Immature natural killer cell (primary cell): ENCODE measurements at regions not wholly inside any gene's neighbourhood (a gene's known extent, or its start where the extent isn't known, plus 50 kb on each side); places are given as distances from the start of the nearest gene placed in this dataset.
"Not testable (repeated sequence)": the region's sequence is repeated elsewhere in the genome, so short reads cannot be mapped to it uniquely, and the experiment has no call there.

Experiments used
- DNase-seq, 3 donors: peaks; one replicate each; pipeline ENCODE4 v3.0.0; 2022; ENCODE audit warnings: mixed read lengths in 1 of 3
- H3K27ac Mint-ChIP-seq, 6 donors: one replicate each; pipeline ENCODE4 v1.8.0; 2020; ENCODE audit warnings: mixed read lengths in 6 of 6, mild to moderate bottlenecking in 5 of 6, inconsistent platforms in 4 of 6, moderate library complexity in 3 of 6
- H3K27me3 Mint-ChIP-seq, 3 donors: one replicate each; pipeline ENCODE4 v1.8.0; 2020 to 2021; ENCODE audit warnings: low read depth in 3 of 3, mild to moderate bottlenecking in 3 of 3, mixed read lengths in 3 of 3, moderate library complexity in 3 of 3, inconsistent platforms in 1 of 3
- H3K36me3 Mint-ChIP-seq, 3 donors: one replicate each; pipeline ENCODE4 v1.8.0; 2020; ENCODE audit warnings: mixed read lengths in 3 of 3, inconsistent platforms in 2 of 3, mild to moderate bottlenecking in 2 of 3
- H3K4me1 Mint-ChIP-seq, 2 donors: one replicate each; pipeline ENCODE4 v1.8.0; 2020; ENCODE audit warnings: inconsistent platforms in 2 of 2, mild to moderate bottlenecking in 2 of 2, mixed read lengths in 2 of 2, moderate library complexity in 1 of 2
- H3K4me3 Mint-ChIP-seq, 5 donors: one replicate each; pipeline ENCODE4 v1.8.0; 2020; ENCODE audit warnings: mild to moderate bottlenecking in 5 of 5, mixed read lengths in 5 of 5, inconsistent platforms in 3 of 5, moderate library complexity in 3 of 5
- H3K9me3 Mint-ChIP-seq, 6 donors: one replicate each; pipeline ENCODE4 v1.8.0; 2020; ENCODE audit warnings: mild to moderate bottlenecking in 6 of 6, mixed read lengths in 6 of 6, inconsistent platforms in 4 of 6, moderate library complexity in 3 of 6

GRCh38 chr10:117449636-117450035 is 74.4 kb upstream of the PDZD8 start:
- Mint-ChIP-seq H3K36me3 (peaks cover 0 to 3% (median 0%) of the 10 kb centered on the region in 3 donors), H3K27ac (no peak overlapping the region), H3K27me3 (peaks cover 4 to 27% (median 13%) of the 10 kb centered on the region in 3 donors), H3K9me3 (peaks cover 6 to 22% (median 13%) of the 10 kb centered on the region in 6 donors), H3K4me1 (peaks cover 10% of the 10 kb centered on the region in 2 donors), H3K4me3 (no peak overlapping the region)
- no peak for DNase-seq

DNA sequence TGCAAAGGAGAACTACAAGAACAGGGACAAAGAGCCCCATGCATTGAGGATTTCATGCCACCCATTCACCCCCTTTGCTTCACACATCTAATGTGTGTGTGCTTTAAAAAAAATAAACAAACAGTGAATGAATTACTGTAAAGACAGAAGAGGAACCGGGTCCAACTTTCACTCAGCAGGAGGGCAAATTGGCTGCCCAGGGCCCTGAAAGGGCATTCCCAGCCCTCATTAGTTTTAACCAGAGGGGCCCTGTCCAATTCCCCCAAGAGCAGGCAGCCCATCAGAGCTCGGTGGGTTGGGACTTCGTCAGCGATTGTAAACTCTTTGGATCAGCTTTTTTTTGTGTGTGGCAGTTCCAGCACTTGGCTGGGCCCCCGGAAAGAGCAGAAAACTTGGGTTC is 73.6 kb upstream of the PDZD8 start:
- Mint-ChIP-seq H3K4me3 (no peak overlapping the region), H3K27me3 (peaks cover 4 to 21% (median 13%) of the 10 kb centered on the region in 3 donors), H3K36me3 (peaks cover 0 to 3% (median 0%) of the 10 kb centered on the region in 3 donors), H3K9me3 (peaks cover 6 to 22% (median 13%) of the 10 kb centered on the region in 6 donors), H3K4me1 (peaks cover 2% of the 10 kb centered on the region in 2 donors), H3K27ac (no peak overlapping the region)
- no peak for DNase-seq

DNA sequence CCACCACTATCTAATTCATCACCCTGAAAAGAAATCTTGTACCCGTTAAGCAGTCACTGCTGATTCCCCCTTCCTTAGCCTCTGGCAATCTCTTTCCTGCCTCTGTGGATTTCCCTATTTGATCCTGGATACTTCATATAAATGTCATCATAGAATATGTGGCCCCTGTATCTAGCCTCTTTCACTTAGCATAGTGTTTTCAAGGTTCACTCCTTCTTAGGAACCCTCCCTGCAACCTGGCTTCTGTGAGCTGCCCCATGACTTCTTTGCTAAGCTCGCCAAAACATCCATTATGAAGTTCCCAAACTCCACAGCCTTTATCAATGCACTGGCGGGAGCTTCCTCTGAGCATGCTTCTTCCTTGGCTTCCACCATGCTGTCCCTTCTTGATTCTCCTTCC is 70.8 kb upstream of the PDZD8 start:
- peaks cover 0 to 10% of the 10 kb centered on the region in 2 donors for H3K4me1 Mint-ChIP-seq
- no peak for DNase-seq
- H3K27ac Mint-ChIP-seq: no peak overlapping the region
- H3K27me3 Mint-ChIP-seq: peaks cover 6 to 21% (median 8%) of the 10 kb centered on the region in 3 donors
- no peak overlapping the region for H3K4me3 Mint-ChIP-seq
- H3K36me3 Mint-ChIP-seq: peaks cover 0 to 3% (median 0%) of the 10 kb centered on the region in 3 donors
- H3K9me3 Mint-ChIP-seq: peaks cover 4 to 17% (median 9%) of the 10 kb centered on the region in 6 donors

- H3K4me1 Mint-ChIP-seq: peaks cover 0 to 10% of the 10 kb centered on the region in 2 donors
- no peak overlapping the region for H3K4me3 Mint-ChIP-seq
- no peak overlapping the region for H3K27ac Mint-ChIP-seq
- H3K9me3 Mint-ChIP-seq: peaks cover 4 to 17% (median 9%) of the 10 kb centered on the region in 6 donors
- H3K27me3 Mint-ChIP-seq: peaks cover 6 to 20% (median 8%) of the 10 kb centered on the region in 3 donors
- DNase-seq: no peak
- peaks cover 0 to 3% (median 0%) of the 10 kb centered on the region in 3 donors for H3K36me3 Mint-ChIP-seq
Observed at GRCh38 chr10:117444497-117445040, 69.3 kb upstream of the PDZD8 start.

- Mint-ChIP-seq H3K36me3 (peaks cover 0 to 3% (median 0%) of the 10 kb centered on the region in 3 donors), H3K9me3 (peaks cover 4 to 17% (median 9%) of the 10 kb centered on the region in 6 donors), H3K27ac (no peak overlapping the region), H3K4me1 (peaks cover 0 to 10% of the 10 kb centered on the region in 2 donors), H3K4me3 (peak overlapping the region in 1 of 5 donors; percentile 64), H3K27me3 (peaks cover 6 to 20% (median 7%) of the 10 kb centered on the region in 3 donors)
- DNase-seq: no peak
Observed at GRCh38 chr10:117443686-117444041, 68.4 kb upstream of the PDZD8 start.

GRCh38 chr10:117442944-117443685 is 67.9 kb upstream of the PDZD8 start:
- Mint-ChIP-seq H3K36me3 (peaks cover 0 to 3% (median 0%) of the 10 kb centered on the region in 3 donors), H3K27me3 (peaks cover 6 to 16% (median 6%) of the 10 kb centered on the region in 3 donors), H3K9me3 (peaks cover 4 to 17% (median 9%) of the 10 kb centered on the region in 6 donors), H3K4me1 (peaks cover 0 to 10% of the 10 kb centered on the region in 2 donors), H3K27ac (no peak overlapping the region), H3K4me3 (peak overlapping the region in 2 of 5 donors; percentile 57 to 64)
- DNase-seq: peak; percentile 37 to 41 (median 41)

GRCh38 chr10:117442521-117442920 is 67.3 kb upstream of the PDZD8 start:
- peaks cover 0 to 3% (median 0%) of the 10 kb centered on the region in 3 donors for H3K36me3 Mint-ChIP-seq
- peaks cover 0 to 10% of the 10 kb centered on the region in 2 donors for H3K4me1 Mint-ChIP-seq
- H3K9me3 Mint-ChIP-seq: peaks cover 4 to 15% (median 9%) of the 10 kb centered on the region in 6 donors
- no peak overlapping the region for H3K27ac Mint-ChIP-seq
- H3K27me3 Mint-ChIP-seq: peaks cover 6 to 16% (median 6%) of the 10 kb centered on the region in 3 donors
- H3K4me3 Mint-ChIP-seq: no peak overlapping the region
- DNase-seq: no peak

DNA sequence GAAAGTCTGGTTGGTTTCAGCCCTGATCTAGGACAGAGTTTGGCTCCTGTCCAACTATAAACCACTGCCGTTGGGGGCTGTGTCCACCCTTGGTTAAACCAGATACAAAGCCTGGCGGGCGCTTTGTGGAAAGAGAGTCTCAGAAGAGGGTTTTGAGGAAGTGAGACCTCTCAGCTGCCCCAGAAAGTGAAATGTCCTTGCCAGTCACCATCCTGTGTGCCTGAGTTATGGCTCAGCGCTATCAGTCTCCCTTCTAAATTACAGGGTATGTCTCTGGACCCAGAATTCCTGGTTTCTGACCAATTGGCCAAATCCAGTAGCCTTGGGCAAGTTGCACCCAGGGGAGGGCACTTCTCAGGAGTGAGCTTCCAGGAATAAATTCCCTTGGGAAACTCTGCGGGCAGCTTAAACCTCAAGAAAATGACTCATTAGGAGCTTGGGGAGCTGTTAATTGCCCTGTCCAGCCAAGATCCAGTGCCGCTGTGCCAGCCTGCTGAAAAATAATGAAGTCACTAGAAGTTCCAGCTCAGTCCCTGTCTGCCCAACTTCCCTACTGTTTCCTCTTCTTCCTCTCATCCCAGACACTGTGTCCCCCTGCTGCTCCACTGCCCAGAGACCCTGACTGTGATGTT is 66.7 kb upstream of the PDZD8 start:
- no peak overlapping the region for H3K4me3 Mint-ChIP-seq
- peaks cover 0 to 10% of the 10 kb centered on the region in 2 donors for H3K4me1 Mint-ChIP-seq
- H3K27ac Mint-ChIP-seq: no peak overlapping the region
- DNase-seq: no peak
- H3K27me3 Mint-ChIP-seq: peaks cover 6 to 16% (median 6%) of the 10 kb centered on the region in 3 donors
- peaks cover 0 to 3% (median 0%) of the 10 kb centered on the region in 3 donors for H3K36me3 Mint-ChIP-seq
- peaks cover 4 to 10% (median 6%) of the 10 kb centered on the region in 6 donors for H3K9me3 Mint-ChIP-seq

- Mint-ChIP-seq H3K9me3 (peaks cover 4 to 7% (median 5%) of the 10 kb centered on the region in 6 donors), H3K27me3 (peaks cover 5 to 17% (median 6%) of the 10 kb centered on the region in 3 donors)
Observed at GRCh38 chr10:117441361-117441760, 66.1 kb upstream of the PDZD8 start.

GRCh38 chr10:117439243-117439912 is 64.1 kb upstream of the PDZD8 start:
- H3K27me3 Mint-ChIP-seq: peaks cover 2 to 21% (median 10%) of the 10 kb centered on the region in 3 donors
- H3K9me3 Mint-ChIP-seq: no peaks in the 10 kb centered on the region
- no peak for DNase-seq
- H3K4me1 Mint-ChIP-seq: peaks cover 0 to 10% of the 10 kb centered on the region in 2 donors
- H3K36me3 Mint-ChIP-seq: no peaks in the 10 kb centered on the region
- H3K4me3 Mint-ChIP-seq: no peak overlapping the region
- H3K27ac Mint-ChIP-seq: no peak overlapping the region

More at GRCh38 chr10:117441361-117441760, 66.1 kb upstream of the PDZD8 start:
- no peak overlapping the region for H3K27ac Mint-ChIP-seq
- no peak overlapping the region for H3K4me3 Mint-ChIP-seq
- no peak for DNase-seq
- H3K4me1 Mint-ChIP-seq: peaks cover 0 to 10% of the 10 kb centered on the region in 2 donors
- peaks cover 0 to 3% (median 0%) of the 10 kb centered on the region in 3 donors for H3K36me3 Mint-ChIP-seq

DNA sequence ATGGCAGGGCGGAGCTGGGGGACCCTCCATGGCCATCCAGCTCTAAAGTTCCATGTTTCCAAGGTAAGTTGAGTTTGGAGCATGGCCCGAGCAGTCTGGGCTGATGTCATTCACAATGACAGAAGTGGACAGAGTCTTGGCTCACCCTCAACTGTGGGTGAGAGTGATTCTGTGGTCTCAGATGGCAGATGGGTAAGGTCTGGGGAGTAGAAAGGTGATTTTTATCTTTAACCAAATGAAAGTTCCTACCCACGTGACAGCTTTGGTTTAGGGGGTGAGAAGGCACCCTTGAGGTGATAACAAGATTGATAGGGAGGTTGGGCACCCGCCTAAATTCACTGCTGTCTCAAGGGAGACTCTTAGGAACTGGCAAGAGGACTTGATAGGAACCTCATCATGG is 57.6 kb upstream of the PDZD8 start:
- Mint-ChIP-seq H3K4me1 (peaks cover 0 to 13% of the 10 kb centered on the region in 2 donors), H3K4me3 (peak overlapping the region in 1 of 5 donors; percentile 46), H3K36me3 (no peaks in the 10 kb centered on the region), H3K27me3 (peaks cover 6 to 18% (median 6%) of the 10 kb centered on the region in 3 donors), H3K9me3 (no peaks in the 10 kb centered on the region), H3K27ac (no peak overlapping the region)
- DNase-seq: peak; percentile 14 to 34 (median 24)

- no peak overlapping the region for H3K4me3 Mint-ChIP-seq
- H3K9me3 Mint-ChIP-seq: no peaks in the 10 kb centered on the region
- no peaks in the 10 kb centered on the region for H3K36me3 Mint-ChIP-seq
- H3K4me1 Mint-ChIP-seq: peaks cover 0 to 13% of the 10 kb centered on the region in 2 donors
- no peak overlapping the region for H3K27ac Mint-ChIP-seq
- no peak for DNase-seq
- peaks cover 6 to 16% (median 6%) of the 10 kb centered on the region in 3 donors for H3K27me3 Mint-ChIP-seq
Observed at GRCh38 chr10:117431160-117431559, 55.9 kb upstream of the PDZD8 start.

GRCh38 chr10:117430535-117430934 is 55.3 kb upstream of the PDZD8 start:
- H3K4me3 Mint-ChIP-seq: not testable (repeated sequence)

More at GRCh38 chr10:117430535-117430934, 55.3 kb upstream of the PDZD8 start:
- H3K36me3 Mint-ChIP-seq, DNase-seq, H3K9me3 Mint-ChIP-seq, H3K27ac Mint-ChIP-seq: not testable (repeated sequence)
- H3K4me1 Mint-ChIP-seq: peaks cover 0 to 13% of the 10 kb centered on the region in 2 donors
- peaks cover 6 to 19% (median 6%) of the 10 kb centered on the region in 3 donors for H3K27me3 Mint-ChIP-seq
